NCI-H2227 (cell line): ENCODE measurements at regions not wholly inside any gene's neighbourhood (a gene's known extent, or its start where the extent isn't known, plus 50 kb on each side); places are given as distances from the start of the nearest gene placed in this dataset.
"Not testable (repeated sequence)": the region's sequence is repeated elsewhere in the genome, so short reads cannot be mapped to it uniquely, and the experiment has no call there.

ENCODE experiments used
- DNase-seq: peaks from one replicate; lab custom pipeline; 2025; ENCODE audit not compliant: unreplicated experiment; lab: John Stamatoyannopoulos, UW

- DNase-seq: no peak
These were observed 469.1 kb downstream of the GJA1 start for GRCh38 chr6:121904559-121904958.

GRCh38 chr6:121912905-121913304 lies 477.5 kb downstream of the GJA1 start:
- DNase-seq: no peak

- no peak for DNase-seq
These were observed 481.9 kb downstream of the GJA1 start for GRCh38 chr6:121917263-121917829.

GRCh38 chr6:121917834-121918559 lies 481.5 kb upstream of the HSF2 start:
- DNase-seq: no peak

- no peak for DNase-seq
These were observed 478.8 kb upstream of the HSF2 start for GRCh38 chr6:121920616-121921015.

- DNase-seq: no peak
These were observed 474.4 kb upstream of the HSF2 start for GRCh38 chr6:121925024-121925423.

GRCh38 chr6:121925534-121926255 lies 473.8 kb upstream of the HSF2 start:
- no peak for DNase-seq

GRCh38 chr6:121929301-121929700 lies 470.2 kb upstream of the HSF2 start:
- no peak for DNase-seq

- peak; percentile 12 for DNase-seq
These were observed 467.1 kb upstream of the HSF2 start for GRCh38 chr6:121932076-121932991.

- no peak for DNase-seq
These were observed 465.0 kb upstream of the HSF2 start for GRCh38 chr6:121934451-121934850.

GRCh38 chr6:121940728-121941127 lies 458.7 kb upstream of the HSF2 start:
- no peak for DNase-seq

GRCh38 chr6:121944354-121944753 lies 455.1 kb upstream of the HSF2 start:
- DNase-seq: no peak

GRCh38 chr6:121951123-121951522 lies 448.3 kb upstream of the HSF2 start:
- DNase-seq: no peak

- DNase-seq: no peak
These were observed 447.5 kb upstream of the HSF2 start for GRCh38 chr6:121951918-121952379.

GRCh38 chr6:121955401-121955800 lies 444.1 kb upstream of the HSF2 start:
- DNase-seq: not testable (repeated sequence)

GRCh38 chr6:121956782-121957181 lies 442.7 kb upstream of the HSF2 start:
- DNase-seq: no peak

- DNase-seq: no peak
These were observed 440.0 kb upstream of the HSF2 start for GRCh38 chr6:121959501-121959900.

- DNase-seq: no peak
These were observed 437.8 kb upstream of the HSF2 start for GRCh38 chr6:121961619-121962125.

- DNase-seq: no peak
These were observed 435.6 kb upstream of the HSF2 start for GRCh38 chr6:121963826-121964225.

GRCh38 chr6:121965739-121966138 lies 433.7 kb upstream of the HSF2 start:
- no peak for DNase-seq

- no peak for DNase-seq
These were observed 431.8 kb upstream of the HSF2 start for GRCh38 chr6:121967631-121968030.
